K562 (cell line): ENCODE measurements at regions not wholly inside any gene's neighbourhood (a gene's known extent, or its start where the extent isn't known, plus 50 kb on each side); places are given as distances from the start of the nearest gene placed in this dataset.

Experiments
- ATAC-seq: fragments of 200-7000 bp; cut with Tn5 transposase; 3 replicates; pipeline ENCODE4 v1.9.1; 2020; ENCODE audit warnings: moderate library complexity
- BruUV-seq: library from RNA; stranded (reverse); fragments of 400-500 nt; replicated peaks from 2 replicates; lab custom pipeline; 2021; lab: Mats Ljungman, UMichigan
- CTCF ChIA-PET: fragments of 300-600 bp; formaldehyde crosslinking; extraction: SDS; loops from one replicate; lab custom pipeline; 2021; ENCODE audit warnings: low intra/inter-chr PET ratio; lab: Yijun Ruan, JAX
- POLR2A ChIA-PET: fragments of 300-600, 350-650 bp; sonication (Branson Sonifier 250); formaldehyde crosslinking; extraction: SDS; loops from one replicate; lab custom pipeline; 2021; ENCODE audit warnings: antibody characterized with exemption, inconsistent platforms; lab: Yijun Ruan, JAX
- DNase-seq, 4 experiments: peaks; one replicate each; pipeline versions ENCODE4 v3.0.0 to v3.0.0-alpha.2; 2011 to 2018; ENCODE audit warnings: low spot score in 3 of 4, mixed read lengths in 3 of 4; ENCODE audit errors: extremely low read depth in 1 of 4
- FAIRE-seq: peaks from 2 replicates; lab custom pipeline; 2011; peaks lifted over from hg19 to GRCh38; lab: Jason Lieb, UNC
- H2AFZ ChIP-seq: 2 replicates; pipeline ENCODE4 v1.6.0; 2011; ENCODE audit warnings: low read depth, low read length, control low read depth, inconsistent platforms
- H3K27ac ChIP-seq: fragments of 200-600 bp; 3 replicates; pipeline ENCODE4 v1.8.0; 2011; ENCODE audit warnings: low read depth, mild to moderate bottlenecking, control low read depth, inconsistent platforms, low read length, moderate library complexity, mixed read lengths; ENCODE audit errors: extremely low read depth
- H3K27me3 ChIP-seq, 2 experiments: fragments of 300-600 bp in 1 of 2; 2 replicates in 1 of 2; 3 replicates in 1 of 2; pipeline versions ENCODE4 v1.6.0 to v1.8.0; 2011; ENCODE audit warnings: inconsistent platforms in 2 of 2, low read length in 2 of 2, mild to moderate bottlenecking in 1 of 2, mixed read lengths in 1 of 2, moderate library complexity in 1 of 2; ENCODE audit not compliant: control insufficient read depth in 2 of 2, insufficient read depth in 2 of 2
- H3K36me3 ChIP-seq: fragments of 300-600 bp; 3 replicates; pipeline ENCODE4 v1.8.0; 2011; ENCODE audit warnings: mild to moderate bottlenecking, low read length, inconsistent platforms; ENCODE audit not compliant: control insufficient read depth, insufficient read depth
- H3K4me1 ChIP-seq, 2 experiments: fragments of 200-600 bp in 1 of 2; replicated peaks in 1 of 2; 2 replicates in 1 of 2; 3 replicates in 1 of 2; pipeline versions ENCODE4 v1.5.1 to v1.8.0; 2011; ENCODE audit warnings: inconsistent platforms in 2 of 2, low read length in 2 of 2, mild to moderate bottlenecking in 1 of 2, mixed read lengths in 1 of 2, moderate library complexity in 1 of 2; ENCODE audit not compliant: control insufficient read depth in 2 of 2, insufficient read depth in 2 of 2
- H3K4me2 ChIP-seq: 2 replicates; pipeline ENCODE4 v1.6.1; 2011; ENCODE audit warnings: low read length, control low read depth, inconsistent platforms, mixed read lengths; ENCODE audit not compliant: insufficient read depth
- H3K4me3 ChIP-seq: fragments of 200-600 bp; sonication (generic), shearing (Covaris generic); 2 replicates; pipeline ENCODE4 v1.5.1; 2016; ENCODE audit warnings: control low read depth, inconsistent platforms
- H3K79me2 ChIP-seq: fragments of 200-600 bp; 3 replicates; pipeline ENCODE4 v1.8.0; 2011; ENCODE audit warnings: low read length, inconsistent platforms; ENCODE audit not compliant: control insufficient read depth, insufficient read depth
- H3K9ac ChIP-seq, 2 experiments: 2 replicates each; pipeline versions ENCODE4 v1.6.0 to v1.6.1; 2011; ENCODE audit warnings: low read depth in 2 of 2, low read length in 2 of 2, control low read depth in 1 of 2, inconsistent platforms in 1 of 2, mild to moderate bottlenecking in 1 of 2, mixed read lengths in 1 of 2; ENCODE audit not compliant: insufficient read depth in 1 of 2
- H3K9me1 ChIP-seq: one replicate; pipeline ENCODE4 v1.6.0; 2011; ENCODE audit warnings: inconsistent platforms, mild to moderate bottlenecking, low read length, moderate library complexity; ENCODE audit not compliant: control insufficient read depth, insufficient read depth
- H3K9me3 ChIP-seq: replicated peaks from 2 replicates; pipeline ENCODE4 v1.5.1; 2011; ENCODE audit warnings: low read depth, low read length, inconsistent platforms; ENCODE audit not compliant: control insufficient read depth, insufficient read depth
- H4K20me1 ChIP-seq: replicated peaks from 2 replicates; pipeline ENCODE4 v1.6.1; 2011; ENCODE audit warnings: low read length, inconsistent platforms, mixed read lengths; ENCODE audit not compliant: control insufficient read depth, insufficient read depth
- CEBPG ChIP-seq, 3 experiments: fragments of 200-800 bp in 1 of 3; sonication (Bioruptor generic) in 1 of 3; sonication (generic) in 1 of 3; formaldehyde crosslinking in 1 of 3; IDR thresholded peaks in 2 of 3; conservative IDR thresholded peaks in 1 of 3; 2 replicates each; pipeline versions ENCODE4 v1.6.1 to v1.8.0; 2016 to 2022; ENCODE audit warnings: missing compliant biosample characterization in 2 of 3, missing genetic modification characterization in 2 of 3, mild to moderate bottlenecking in 1 of 3, missing genetic modification reagents in 1 of 3
- CXXC5 ChIP-seq: fragments of 250-450 bp; sonication (Bioruptor Pico); IDR thresholded peaks from 2 replicates; pipeline ENCODE4 v1.8.0; 2022; ENCODE audit warnings: inconsistent platforms, mild to moderate bottlenecking, moderate library complexity
- JUNB ChIP-seq: fragments of 450-650 bp; formaldehyde crosslinking; conservative IDR thresholded peaks from 2 replicates; pipeline ENCODE4 v1.4.0; 2020; ENCODE audit warnings: mild to moderate bottlenecking
- KAT7 ChIP-seq: sonication (generic); formaldehyde crosslinking; IDR thresholded peaks from 2 replicates; pipeline ENCODE4 v1.8.0; 2022; ENCODE audit warnings: missing genetic modification reagents, mild to moderate bottlenecking, borderline replicate concordance
- SETDB1 ChIP-seq: IDR thresholded peaks from one replicate; pipeline ENCODE4 v1.6.1; 2012; ENCODE audit warnings: low read length, control low read depth, inconsistent platforms
- SMARCA5 ChIP-seq: fragments of 450-650 bp; IDR thresholded peaks from 2 replicates; pipeline ENCODE4 v1.6.1; 2016
- ZNF507 ChIP-seq: conservative IDR thresholded peaks from 2 replicates; pipeline ENCODE4 v1.6.1; 2017; ENCODE audit warnings: missing genetic modification characterization, missing compliant biosample characterization
- ZNF609 ChIP-seq: sonication (generic); formaldehyde crosslinking; IDR thresholded peaks from 2 replicates; pipeline ENCODE4 v1.8.1; 2023; ENCODE audit warnings: missing genetic modification reagents, mild to moderate bottlenecking, borderline replicate concordance
- WGBS: fragments of 100-300 bp; shearing (Covaris generic); methylation state at CpG from one replicate; pipeline ENCODE4 v1.1.6; 2016; ENCODE audit warnings: low coverage, mixed read lengths; ENCODE audit not compliant: insufficient coverage; ENCODE audit errors: missing lambda C conversion rate; 5-methylcytosine and 5-hydroxymethylcytosine counted together
- in situ Hi-C: fragments of 300-500 bp; cut with MboI; formaldehyde crosslinking; loops from 4 replicates; pipeline ENCODE4 v1.15.0; 2018; ENCODE audit warnings: inconsistent platforms, mixed read lengths
- intact Hi-C: fragments of 100-400 bp; cut with micrococcal nuclease; formaldehyde crosslinking; loops from 2 replicates; pipeline ENCODE4 v1.14.2; 2022
- TF ChIP-seq, protein P1 (sequence below): fragments of 450-650 bp; formaldehyde crosslinking; IDR thresholded peaks from 2 replicates; pipeline ENCODE4 v1.4.0; 2020; ENCODE audit warnings: mild to moderate bottlenecking
- TF ChIP-seq, protein P2 (sequence below): fragments of 450-650 bp; formaldehyde crosslinking; IDR thresholded peaks from 2 replicates; pipeline ENCODE4 v1.4.0; 2020; ENCODE audit warnings: mild to moderate bottlenecking, moderate library complexity

- Histone ChIP-seq H3K9ac (no peak overlapping the region), H3K9me1 (no peaks in the 10 kb centered on the region), H3K27ac (no peak overlapping the region), H3K9me3 (no peaks in the 10 kb centered on the region), H4K20me1 (no peaks in the 10 kb centered on the region), H3K27me3 (no peaks in the 10 kb centered on the region), H3K79me2 (no peaks in the 10 kb centered on the region), H3K4me2 (no peak overlapping the region), H2AFZ (no peak overlapping the region), H3K4me3 (no peak overlapping the region), H3K36me3 (no peaks in the 10 kb centered on the region), H3K4me1 (no peaks in the 10 kb centered on the region)
- WGBS = 0% methylated on average over 5 of the region's 5 CpGs
- in situ Hi-C loops = no loop called here
- CTCF ChIA-PET = no interaction called here
- no TSS peak for BruUV-seq
- DNase-seq (no peak), ATAC-seq (no peak), FAIRE-seq (no peak)
- POLR2A ChIA-PET = no interaction called here
- intact Hi-C loops = no loop called here
- TF ChIP-seq CXXC5 (CRISPR knock-in tag) = no peak
- TF ChIP-seq ZNF609 (CRISPR knock-in tag) = no peak
- TF ChIP-seq, protein P1, sequence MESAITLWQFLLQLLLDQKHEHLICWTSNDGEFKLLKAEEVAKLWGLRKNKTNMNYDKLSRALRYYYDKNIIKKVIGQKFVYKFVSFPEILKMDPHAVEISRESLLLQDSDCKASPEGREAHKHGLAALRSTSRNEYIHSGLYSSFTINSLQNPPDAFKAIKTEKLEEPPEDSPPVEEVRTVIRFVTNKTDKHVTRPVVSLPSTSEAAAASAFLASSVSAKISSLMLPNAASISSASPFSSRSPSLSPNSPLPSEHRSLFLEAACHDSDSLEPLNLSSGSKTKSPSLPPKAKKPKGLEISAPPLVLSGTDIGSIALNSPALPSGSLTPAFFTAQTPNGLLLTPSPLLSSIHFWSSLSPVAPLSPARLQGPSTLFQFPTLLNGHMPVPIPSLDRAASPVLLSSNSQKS (CRISPR knock-in tag) = no peak
- no peak for TF ChIP-seq JUNB (CRISPR knock-in tag)
- TF ChIP-seq, protein P2, sequence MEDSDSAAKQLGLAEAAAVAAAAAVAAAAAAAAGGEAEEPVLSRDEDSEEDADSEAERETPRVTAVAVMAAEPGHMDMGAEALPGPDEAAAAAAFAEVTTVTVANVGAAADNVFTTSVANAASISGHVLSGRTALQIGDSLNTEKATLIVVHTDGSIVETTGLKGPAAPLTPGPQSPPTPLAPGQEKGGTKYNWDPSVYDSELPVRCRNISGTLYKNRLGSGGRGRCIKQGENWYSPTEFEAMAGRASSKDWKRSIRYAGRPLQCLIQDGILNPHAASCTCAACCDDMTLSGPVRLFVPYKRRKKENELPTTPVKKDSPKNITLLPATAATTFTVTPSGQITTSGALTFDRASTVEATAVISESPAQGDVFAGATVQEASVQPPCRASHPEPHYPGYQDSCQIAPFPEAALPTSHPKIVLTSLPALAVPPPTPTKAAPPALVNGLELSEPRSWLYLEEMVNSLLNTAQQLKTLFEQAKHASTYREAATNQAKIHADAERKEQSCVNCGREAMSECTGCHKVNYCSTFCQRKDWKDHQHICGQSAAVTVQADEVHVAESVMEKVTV (CRISPR knock-in tag) = no peak
- no peak for TF ChIP-seq KAT7 (CRISPR knock-in tag)
- TF ChIP-seq SMARCA5 = no peak
- TF ChIP-seq ZNF507 (tag) = no peak
- no peak for TF ChIP-seq CEBPG (CRISPR knock-in tag; IDR thresholded peaks at IDR 0.05)
- no peak for TF ChIP-seq CEBPG (tag; conservative IDR thresholded peaks at IDR 0.05 in 1 of 2, IDR thresholded peaks at IDR 0.05 in 1 of 2)
- TF ChIP-seq SETDB1 = no peak
Measured at GRCh38 chr12:74897425-74898211, 312.0 kb downstream of the KCNC2 start.
